Skeletal muscle satellite cell (primary cell): ENCODE measurements at regions not wholly inside any gene's neighbourhood (a gene's known extent, or its start where the extent isn't known, plus 50 kb on each side); places are given as distances from the start of the nearest gene placed in this dataset.

ENCODE experiments used
- H3K27me3 ChIP-seq: 2 replicates; pipeline ENCODE4 v1.7.0; 2013; ENCODE audit warnings: low read length; ENCODE audit not compliant: control insufficient read depth, insufficient read depth
- H3K36me3 ChIP-seq: 2 replicates; pipeline ENCODE4 v1.7.0; 2013; ENCODE audit warnings: mild to moderate bottlenecking, control low read depth, low read length; ENCODE audit not compliant: insufficient read depth
- H3K4me1 ChIP-seq: 2 replicates; pipeline ENCODE4 v1.7.0; 2013; ENCODE audit warnings: low read length; ENCODE audit not compliant: control insufficient read depth, insufficient read depth
- H3K4me2 ChIP-seq: 2 replicates; pipeline ENCODE4 v1.7.0; 2013; ENCODE audit warnings: mild to moderate bottlenecking, low read length
- H3K4me3 ChIP-seq: 2 replicates; pipeline ENCODE4 v1.7.0; 2013; ENCODE audit warnings: low read length
- H3K9ac ChIP-seq: 2 replicates; pipeline ENCODE4 v1.7.0; 2013; ENCODE audit warnings: mild to moderate bottlenecking, low read depth, low read length, moderate library complexity
- H3K9me3 ChIP-seq: replicated peaks from 2 replicates; pipeline ENCODE4 v1.7.0; 2013; ENCODE audit warnings: mild to moderate bottlenecking, control low read depth, low read length

GRCh38 chr3:124517306-124517705 is 212.9 kb upstream of the UMPS start:
- Histone ChIP-seq H3K4me1 (peaks cover 3% of the 10 kb centered on the region), H3K36me3 (no peaks in the 10 kb centered on the region), H3K27me3 (no peaks in the 10 kb centered on the region), H3K4me2 (no peak overlapping the region), H3K9me3 (no peaks in the 10 kb centered on the region), H3K4me3 (no peak overlapping the region), H3K9ac (no peak overlapping the region)

- Histone ChIP-seq H3K4me1 (peaks cover 3% of the 10 kb centered on the region), H3K9ac (no peak overlapping the region), H3K36me3 (no peaks in the 10 kb centered on the region), H3K27me3 (no peaks in the 10 kb centered on the region), H3K4me2 (no peak overlapping the region), H3K9me3 (no peaks in the 10 kb centered on the region), H3K4me3 (no peak overlapping the region)
Measured at GRCh38 chr3:124518350-124518749, 211.9 kb upstream of the UMPS start.

GRCh38 chr3:124519591-124520194 is 210.6 kb upstream of the UMPS start:
- H3K27me3 ChIP-seq, result no peaks in the 10 kb centered on the region
- no peak overlapping the region for H3K4me2 ChIP-seq
- H3K36me3 ChIP-seq, result no peaks in the 10 kb centered on the region
- H3K4me3 ChIP-seq, result no peak overlapping the region
- H3K9me3 ChIP-seq, result no peaks in the 10 kb centered on the region
- H3K9ac ChIP-seq, result no peak overlapping the region
- no peaks in the 10 kb centered on the region for H3K4me1 ChIP-seq

GRCh38 chr3:124520970-124521369 is 209.3 kb upstream of the UMPS start:
- H3K4me3 ChIP-seq, result no peak overlapping the region
- no peak overlapping the region for H3K9ac ChIP-seq
- no peaks in the 10 kb centered on the region for H3K4me1 ChIP-seq
- H3K27me3 ChIP-seq, result no peaks in the 10 kb centered on the region
- no peaks in the 10 kb centered on the region for H3K36me3 ChIP-seq
- no peaks in the 10 kb centered on the region for H3K9me3 ChIP-seq
- H3K4me2 ChIP-seq, result no peak overlapping the region

GRCh38 chr3:124522082-124522625 is 208.1 kb upstream of the UMPS start:
- Histone ChIP-seq H3K4me2 (no peak overlapping the region), H3K36me3 (no peaks in the 10 kb centered on the region), H3K9ac (no peak overlapping the region), H3K4me3 (no peak overlapping the region), H3K9me3 (no peaks in the 10 kb centered on the region), H3K4me1 (no peaks in the 10 kb centered on the region), H3K27me3 (no peaks in the 10 kb centered on the region)

GRCh38 chr3:124526601-124527000 is 203.7 kb upstream of the UMPS start:
- Histone ChIP-seq H3K36me3 (no peaks in the 10 kb centered on the region), H3K9me3 (no peaks in the 10 kb centered on the region), H3K4me2 (no peak overlapping the region), H3K27me3 (no peaks in the 10 kb centered on the region), H3K4me3 (no peak overlapping the region), H3K4me1 (no peaks in the 10 kb centered on the region), H3K9ac (no peak overlapping the region)

- H3K4me3 ChIP-seq, result no peak overlapping the region
- no peak overlapping the region for H3K9ac ChIP-seq
- no peaks in the 10 kb centered on the region for H3K4me1 ChIP-seq
- H3K4me2 ChIP-seq, result no peak overlapping the region
- no peaks in the 10 kb centered on the region for H3K36me3 ChIP-seq
- H3K9me3 ChIP-seq, result no peaks in the 10 kb centered on the region
- peaks cover 3% of the 10 kb centered on the region for H3K27me3 ChIP-seq
Measured at GRCh38 chr3:124529826-124530571, 200.3 kb upstream of the UMPS start.

GRCh38 chr3:124530916-124531315 is 199.3 kb upstream of the UMPS start:
- Histone ChIP-seq H3K9me3 (no peaks in the 10 kb centered on the region), H3K4me1 (no peaks in the 10 kb centered on the region), H3K9ac (no peak overlapping the region), H3K36me3 (no peaks in the 10 kb centered on the region), H3K4me2 (no peak overlapping the region), H3K27me3 (peaks cover 7% of the 10 kb centered on the region), H3K4me3 (no peak overlapping the region)

- no peak overlapping the region for H3K4me3 ChIP-seq
- H3K4me2 ChIP-seq, result no peak overlapping the region
- no peaks in the 10 kb centered on the region for H3K4me1 ChIP-seq
- no peaks in the 10 kb centered on the region for H3K36me3 ChIP-seq
- peaks cover 7% of the 10 kb centered on the region for H3K27me3 ChIP-seq
- no peaks in the 10 kb centered on the region for H3K9me3 ChIP-seq
- no peak overlapping the region for H3K9ac ChIP-seq
Measured at GRCh38 chr3:124532071-124532470, 198.2 kb upstream of the UMPS start.

GRCh38 chr3:124535306-124535705 is 194.9 kb upstream of the UMPS start:
- Histone ChIP-seq H3K9me3 (no peaks in the 10 kb centered on the region), H3K4me1 (no peaks in the 10 kb centered on the region), H3K4me2 (no peak overlapping the region), H3K9ac (no peak overlapping the region), H3K27me3 (peaks cover 20% of the 10 kb centered on the region), H3K36me3 (no peaks in the 10 kb centered on the region), H3K4me3 (no peak overlapping the region)

GRCh38 chr3:124540550-124541211 is 189.6 kb upstream of the UMPS start:
- no peaks in the 10 kb centered on the region for H3K4me1 ChIP-seq
- no peak overlapping the region for H3K4me3 ChIP-seq
- H3K4me2 ChIP-seq, result no peak overlapping the region
- no peaks in the 10 kb centered on the region for H3K9me3 ChIP-seq
- no peak overlapping the region for H3K9ac ChIP-seq
- peaks cover 25% of the 10 kb centered on the region for H3K27me3 ChIP-seq
- no peaks in the 10 kb centered on the region for H3K36me3 ChIP-seq
